ENCODE measurements at regions not wholly inside any gene's neighbourhood (a gene's known extent, or its start where the extent isn't known, plus 50 kb on each side); places are given as distances from the start of the nearest gene placed in this dataset.

DNA sequence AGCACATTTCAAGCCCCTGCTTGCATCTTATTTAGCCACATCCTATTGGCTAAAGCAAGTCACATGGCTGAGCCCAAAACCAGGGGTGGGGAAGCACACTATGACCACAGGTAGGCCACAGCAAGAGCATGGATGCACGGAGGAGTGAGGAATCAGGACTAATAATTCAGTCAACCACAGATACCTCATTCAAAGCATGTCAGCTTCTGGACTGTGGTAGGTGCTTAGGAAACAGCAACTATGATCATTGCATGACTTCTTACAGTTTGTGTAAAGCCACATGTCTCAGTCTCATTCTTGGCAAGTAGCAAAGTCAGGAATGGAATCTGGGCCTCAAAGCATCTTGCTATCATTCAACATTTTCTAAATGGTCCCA is 79.0 kb upstream of the EMX2 start (continued):
- TF ChIP-seq STAT1 (IDR thresholded peaks at IDR 0.05; ENCODE audit: unreplicated experiment), result no peak
- TF ChIP-seq, protein P1, sequence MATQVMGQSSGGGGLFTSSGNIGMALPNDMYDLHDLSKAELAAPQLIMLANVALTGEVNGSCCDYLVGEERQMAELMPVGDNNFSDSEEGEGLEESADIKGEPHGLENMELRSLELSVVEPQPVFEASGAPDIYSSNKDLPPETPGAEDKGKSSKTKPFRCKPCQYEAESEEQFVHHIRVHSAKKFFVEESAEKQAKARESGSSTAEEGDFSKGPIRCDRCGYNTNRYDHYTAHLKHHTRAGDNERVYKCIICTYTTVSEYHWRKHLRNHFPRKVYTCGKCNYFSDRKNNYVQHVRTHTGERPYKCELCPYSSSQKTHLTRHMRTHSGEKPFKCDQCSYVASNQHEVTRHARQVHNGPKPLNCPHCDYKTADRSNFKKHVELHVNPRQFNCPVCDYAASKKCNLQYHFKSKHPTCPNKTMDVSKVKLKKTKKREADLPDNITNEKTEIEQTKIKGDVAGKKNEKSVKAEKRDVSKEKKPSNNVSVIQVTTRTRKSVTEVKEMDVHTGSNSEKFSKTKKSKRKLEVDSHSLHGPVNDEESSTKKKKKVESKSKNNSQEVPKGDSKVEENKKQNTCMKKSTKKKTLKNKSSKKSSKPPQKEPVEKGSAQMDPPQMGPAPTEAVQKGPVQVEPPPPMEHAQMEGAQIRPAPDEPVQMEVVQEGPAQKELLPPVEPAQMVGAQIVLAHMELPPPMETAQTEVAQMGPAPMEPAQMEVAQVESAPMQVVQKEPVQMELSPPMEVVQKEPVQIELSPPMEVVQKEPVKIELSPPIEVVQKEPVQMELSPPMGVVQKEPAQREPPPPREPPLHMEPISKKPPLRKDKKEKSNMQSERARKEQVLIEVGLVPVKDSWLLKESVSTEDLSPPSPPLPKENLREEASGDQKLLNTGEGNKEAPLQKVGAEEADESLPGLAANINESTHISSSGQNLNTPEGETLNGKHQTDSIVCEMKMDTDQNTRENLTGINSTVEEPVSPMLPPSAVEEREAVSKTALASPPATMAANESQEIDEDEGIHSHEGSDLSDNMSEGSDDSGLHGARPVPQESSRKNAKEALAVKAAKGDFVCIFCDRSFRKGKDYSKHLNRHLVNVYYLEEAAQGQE (IDR thresholded peaks at IDR 0.05; ENCODE audit: unreplicated experiment), result no peak
- TF ChIP-seq NANOG (IDR thresholded peaks at IDR 0.05; ENCODE audit: borderline replicate concordance), result no peak
- TF ChIP-seq ZNF114 (CRISPR knock-in tag; IDR thresholded peaks at IDR 0.05), result no peak
- no peak for TF ChIP-seq ETS1 (IDR thresholded peaks at IDR 0.05)
- no peak for TF ChIP-seq ZNF331 (CRISPR knock-in tag; IDR thresholded peaks at IDR 0.05; ENCODE audit: low read depth)
- no peak for TF ChIP-seq EZH2 (IDR thresholded peaks at IDR 0.05; ENCODE audit: low read depth, unreplicated experiment)
- TF ChIP-seq JUNB (IDR thresholded peaks at IDR 0.05; ENCODE audit: unreplicated experiment), result no peak
- TF ChIP-seq CREB1 (CRISPR knock-in tag; IDR thresholded peaks at IDR 0.05; ENCODE audit: low read depth), result no peak

GRCh38 chr10:117462816-117463544 is 79.6 kb upstream of the EMX2 start:
- H3K36me3 Mint-ChIP-seq (ENCODE audit: low read depth), result no peaks in the 10 kb centered on the region
- ATAC-seq, result no peak
- no peak for DNase-seq (ENCODE audit: low spot score)
- TF ChIP-seq EZH2 (IDR thresholded peaks at IDR 0.05; ENCODE audit: low read depth, unreplicated experiment) (no peak), ZNF114 (CRISPR knock-in tag; IDR thresholded peaks at IDR 0.05) (no peak), EZH2phosphoT487 (IDR thresholded peaks at IDR 0.05; ENCODE audit: unreplicated experiment) (no peak), CREB1 (CRISPR knock-in tag; IDR thresholded peaks at IDR 0.05; ENCODE audit: low read depth) (no peak), ETS1 (IDR thresholded peaks at IDR 0.05) (no peak), JUNB (IDR thresholded peaks at IDR 0.05; ENCODE audit: unreplicated experiment) (no peak), ZNF331 (CRISPR knock-in tag; IDR thresholded peaks at IDR 0.05; ENCODE audit: low read depth) (no peak), POLR2AphosphoS5 (IDR thresholded peaks at IDR 0.05; ENCODE audit: low read depth) (no peak), NANOG (IDR thresholded peaks at IDR 0.05; ENCODE audit: borderline replicate concordance) (no peak), STAT1 (IDR thresholded peaks at IDR 0.05; ENCODE audit: unreplicated experiment) (no peak)
- TF ChIP-seq, protein P2, sequence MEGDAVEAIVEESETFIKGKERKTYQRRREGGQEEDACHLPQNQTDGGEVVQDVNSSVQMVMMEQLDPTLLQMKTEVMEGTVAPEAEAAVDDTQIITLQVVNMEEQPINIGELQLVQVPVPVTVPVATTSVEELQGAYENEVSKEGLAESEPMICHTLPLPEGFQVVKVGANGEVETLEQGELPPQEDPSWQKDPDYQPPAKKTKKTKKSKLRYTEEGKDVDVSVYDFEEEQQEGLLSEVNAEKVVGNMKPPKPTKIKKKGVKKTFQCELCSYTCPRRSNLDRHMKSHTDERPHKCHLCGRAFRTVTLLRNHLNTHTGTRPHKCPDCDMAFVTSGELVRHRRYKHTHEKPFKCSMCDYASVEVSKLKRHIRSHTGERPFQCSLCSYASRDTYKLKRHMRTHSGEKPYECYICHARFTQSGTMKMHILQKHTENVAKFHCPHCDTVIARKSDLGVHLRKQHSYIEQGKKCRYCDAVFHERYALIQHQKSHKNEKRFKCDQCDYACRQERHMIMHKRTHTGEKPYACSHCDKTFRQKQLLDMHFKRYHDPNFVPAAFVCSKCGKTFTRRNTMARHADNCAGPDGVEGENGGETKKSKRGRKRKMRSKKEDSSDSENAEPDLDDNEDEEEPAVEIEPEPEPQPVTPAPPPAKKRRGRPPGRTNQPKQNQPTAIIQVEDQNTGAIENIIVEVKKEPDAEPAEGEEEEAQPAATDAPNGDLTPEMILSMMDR (conservative IDR thresholded peaks at IDR 0.05; ENCODE audit: low read depth in 2 of 2), result no peak
- TF ChIP-seq, protein P1 (IDR thresholded peaks at IDR 0.05; ENCODE audit: unreplicated experiment), result no peak

More at GRCh38 chr10:117462816-117463544, 79.6 kb upstream of the EMX2 start:
- Histone ChIP-seq H3K27ac (ENCODE audit: low read depth) (no peak overlapping the region), H3K9me2 (ENCODE audit: insufficient read depth) (no peaks in the 10 kb centered on the region), H3K4me3 (no peak overlapping the region), H3K79me2 (replicated peaks; ENCODE audit: insufficient read depth) (no peaks in the 10 kb centered on the region), H3K4me1 (ENCODE audit: insufficient read depth) (no peaks in the 10 kb centered on the region; the same call in 1 of the 2 replicates), H4K20me1 (replicated peaks; ENCODE audit: insufficient read depth) (no peaks in the 10 kb centered on the region), H3K4me2 (no peak overlapping the region), H3K36me3 (ENCODE audit: insufficient read depth) (no peaks in the 10 kb centered on the region), H2AFZ (no peak overlapping the region), H3K27me3 (ENCODE audit: insufficient read depth) (no peaks in the 10 kb centered on the region), H3F3A (replicated peaks; ENCODE audit: low read depth) (no peaks in the 10 kb centered on the region)
- H3K4me1 Mint-ChIP-seq, result peaks cover 21% of the 10 kb centered on the region
- H3K27ac Mint-ChIP-seq, result no peak overlapping the region
- peaks cover 6% of the 10 kb centered on the region; the same call in 2 of the 3 replicates for H3K9me3 Mint-ChIP-seq
- H3K27me3 Mint-ChIP-seq (ENCODE audit: insufficient read depth, low read depth, poor library complexity), result peaks cover 4% of the 10 kb centered on the region
- no peak overlapping the region for H3K4me3 Mint-ChIP-seq
